ENCODE measurements at regions not wholly inside any gene's neighbourhood (a gene's known extent, or its start where the extent isn't known, plus 50 kb on each side); places are given as distances from the start of the nearest gene placed in this dataset.

GRCh38 chr4:24166501-24166900, 276.7 kb upstream of the PPARGC1A start:
- DNase-seq (ENCODE audit: extremely low spot score): no peak
- POLR2A ChIA-PET: no interaction called here
- CTCF ChIA-PET: no interaction called here
- TF ChIP-seq, protein P1, sequence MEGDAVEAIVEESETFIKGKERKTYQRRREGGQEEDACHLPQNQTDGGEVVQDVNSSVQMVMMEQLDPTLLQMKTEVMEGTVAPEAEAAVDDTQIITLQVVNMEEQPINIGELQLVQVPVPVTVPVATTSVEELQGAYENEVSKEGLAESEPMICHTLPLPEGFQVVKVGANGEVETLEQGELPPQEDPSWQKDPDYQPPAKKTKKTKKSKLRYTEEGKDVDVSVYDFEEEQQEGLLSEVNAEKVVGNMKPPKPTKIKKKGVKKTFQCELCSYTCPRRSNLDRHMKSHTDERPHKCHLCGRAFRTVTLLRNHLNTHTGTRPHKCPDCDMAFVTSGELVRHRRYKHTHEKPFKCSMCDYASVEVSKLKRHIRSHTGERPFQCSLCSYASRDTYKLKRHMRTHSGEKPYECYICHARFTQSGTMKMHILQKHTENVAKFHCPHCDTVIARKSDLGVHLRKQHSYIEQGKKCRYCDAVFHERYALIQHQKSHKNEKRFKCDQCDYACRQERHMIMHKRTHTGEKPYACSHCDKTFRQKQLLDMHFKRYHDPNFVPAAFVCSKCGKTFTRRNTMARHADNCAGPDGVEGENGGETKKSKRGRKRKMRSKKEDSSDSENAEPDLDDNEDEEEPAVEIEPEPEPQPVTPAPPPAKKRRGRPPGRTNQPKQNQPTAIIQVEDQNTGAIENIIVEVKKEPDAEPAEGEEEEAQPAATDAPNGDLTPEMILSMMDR (IDR thresholded peaks at IDR 0.05; ENCODE audit: control extremely low read depth, extremely low read depth, low read depth, missing control alignments): no peak

DNA sequence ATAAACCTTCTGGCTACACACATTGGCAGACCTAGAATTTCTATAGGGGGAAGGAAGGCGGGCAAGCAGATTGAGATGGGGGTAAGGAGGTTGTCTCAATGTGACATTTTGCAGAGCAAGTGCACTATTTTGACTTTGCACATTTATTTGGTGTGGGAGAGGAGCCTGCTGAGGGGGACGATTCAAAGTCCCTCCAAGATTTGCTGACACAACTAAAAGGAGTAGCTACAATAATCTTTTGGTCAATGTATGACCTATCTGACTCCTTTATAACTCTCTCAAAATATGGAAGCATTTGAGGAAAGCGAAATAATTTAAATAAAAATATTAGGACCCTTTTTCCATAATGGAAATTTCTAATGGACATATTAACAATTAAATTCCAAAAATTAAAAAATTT, 274.9 kb upstream of the PPARGC1A start:
- no peak for DNase-seq (ENCODE audit: extremely low spot score)
- TF ChIP-seq, protein P1 (IDR thresholded peaks at IDR 0.05; ENCODE audit: control extremely low read depth, extremely low read depth, low read depth, missing control alignments): no peak
- ChIA-PET POLR2A (no interaction called here), CTCF (interaction anchor here (1.0 to 1.3 kb wide), 2 partner anchors 12 to 13 kb away, joined by 3 read pairs; no protein-coding TSS in a partner anchor)

DNA sequence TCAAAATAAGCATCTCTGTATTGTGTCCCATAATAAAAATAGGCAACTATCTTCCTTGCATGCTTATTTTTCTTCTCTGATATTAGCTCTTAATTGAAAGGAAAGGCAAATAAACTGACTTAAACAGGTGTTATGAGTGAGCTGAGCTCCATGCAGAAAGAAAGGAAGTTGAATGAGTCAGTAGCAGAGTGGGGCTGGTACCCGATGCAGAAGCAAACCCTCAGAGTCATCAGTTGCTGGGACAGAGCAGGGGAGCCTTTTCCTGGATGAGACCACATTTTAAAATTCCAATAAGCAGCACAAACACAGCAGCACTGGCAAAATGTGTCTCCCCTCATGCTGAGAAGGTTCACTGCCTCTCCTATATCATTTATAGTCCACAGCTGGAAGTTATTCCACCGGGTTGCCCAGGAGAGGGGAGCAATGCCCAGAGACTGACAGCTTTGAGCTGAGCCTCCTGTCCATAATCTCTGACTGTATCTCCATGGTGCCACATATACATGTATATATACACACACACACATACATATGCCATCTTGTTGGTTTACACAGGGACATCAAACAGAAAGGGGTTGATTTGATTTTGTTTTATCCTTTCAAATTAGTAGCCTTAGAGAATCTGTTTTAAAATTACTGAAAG, 274.3 kb upstream of the PPARGC1A start:
- no peak for DNase-seq (ENCODE audit: extremely low spot score)
- POLR2A ChIA-PET: no interaction called here
- TF ChIP-seq, protein P1 (IDR thresholded peaks at IDR 0.05; ENCODE audit: control extremely low read depth, extremely low read depth, low read depth, missing control alignments): no peak
- CTCF ChIA-PET: interaction anchor here (1.0 kb wide), 1 partner anchor 11 kb away, joined by 3 read pairs; no protein-coding TSS in a partner anchor

DNA sequence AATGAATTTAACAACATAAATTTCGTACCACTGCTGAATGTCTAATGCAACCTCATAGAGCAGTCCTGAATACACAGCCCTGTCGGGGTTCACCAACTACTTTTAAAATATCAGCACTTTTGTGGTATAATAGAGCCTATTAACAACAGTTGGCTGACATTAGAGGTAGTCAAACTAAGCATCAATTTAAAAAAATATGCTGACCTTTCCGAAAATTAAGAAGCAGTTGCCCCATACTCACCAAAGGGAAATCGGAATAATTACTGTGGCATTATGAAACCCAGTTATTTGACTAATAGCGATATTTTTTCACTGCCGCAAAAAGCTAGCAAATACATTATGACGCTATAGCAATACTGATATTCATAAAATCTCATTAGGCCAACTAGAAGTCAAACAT, 273.5 kb upstream of the PPARGC1A start:
- POLR2A ChIA-PET: no interaction called here
- TF ChIP-seq, protein P1 (IDR thresholded peaks at IDR 0.05; ENCODE audit: control extremely low read depth, extremely low read depth, low read depth, missing control alignments): no peak
- CTCF ChIA-PET: no interaction called here
- DNase-seq (ENCODE audit: extremely low spot score): no peak

DNA sequence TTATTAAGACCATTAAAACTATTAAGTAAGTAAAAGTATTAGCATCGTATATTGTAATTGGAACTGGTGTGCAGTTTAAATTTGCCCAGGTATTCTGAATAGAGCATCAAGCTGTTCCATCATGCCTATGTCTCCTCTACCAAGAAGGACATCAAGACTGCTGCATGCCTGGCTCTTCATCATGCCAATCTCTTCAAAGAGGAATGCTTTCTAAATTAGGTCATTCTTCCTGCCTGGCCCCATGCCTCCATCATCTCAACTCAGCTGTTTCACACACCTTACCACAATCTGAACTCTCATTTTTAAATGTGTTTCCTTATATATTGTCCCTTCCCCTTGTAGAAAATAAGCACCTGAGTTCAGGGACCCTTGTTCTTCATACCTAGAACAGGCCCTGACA, 270.5 kb upstream of the PPARGC1A start:
- POLR2A ChIA-PET: no interaction called here
- CTCF ChIA-PET: interaction anchor here (0.8 to 2.2 kb wide), 2 partner anchors 8 to 15 kb away, joined by 3 to 8 read pairs; no protein-coding TSS in a partner anchor
- DNase-seq (ENCODE audit: extremely low spot score): no peak
- TF ChIP-seq, protein P1 (IDR thresholded peaks at IDR 0.05; ENCODE audit: control extremely low read depth, extremely low read depth, low read depth, missing control alignments): no peak

- DNase-seq (ENCODE audit: extremely low spot score): no peak
- ChIA-PET CTCF (no interaction called here), POLR2A (no interaction called here)
- TF ChIP-seq, protein P1 (IDR thresholded peaks at IDR 0.05; ENCODE audit: control extremely low read depth, extremely low read depth, low read depth, missing control alignments): no peak
Observed at GRCh38 chr4:24158031-24158430, 268.2 kb upstream of the PPARGC1A start.
